Adrenal gland (tissue), 5 donors: ENCODE measurements at regions not wholly inside any gene's neighbourhood (a gene's known extent, or its start where the extent isn't known, plus 50 kb on each side); places are given as distances from the start of the nearest gene placed in this dataset.

ENCODE experiments used
- CTCF ChIP-seq, 6 experiments: fragments of 450-650 bp in 4 of 6; fragments of 200-600 bp in 2 of 6; sonication (generic) in 1 of 6; IDR thresholded peaks; 1 replicate in 5 of 6; 2 replicates in 1 of 6; pipeline versions ENCODE4 v1.5.1 to v1.8.0; 2016 to 2021; ENCODE audit warnings: antibody characterized with exemption in 6 of 6, mild to moderate bottlenecking in 2 of 6, moderate library complexity in 1 of 6
- POLR2A ChIP-seq, 2 donors: fragments of 450-650 bp; IDR thresholded peaks; one replicate each; pipeline ENCODE4 v1.6.1; 2017; ENCODE audit warnings: antibody characterized with exemption in 2 of 2, mild to moderate bottlenecking in 2 of 2, moderate library complexity in 1 of 2
- donor health status: DM: no; HTN: no; CAD: no.

GRCh38 chr2:6626401-6627012 lies 239.2 kb downstream of the CMPK2 start:
- TF ChIP-seq CTCF (IDR thresholded peaks at IDR 0.05) (no peak), POLR2A (IDR thresholded peaks at IDR 0.05) (no peak)
